Fibroblast of lung (primary cell): ENCODE measurements at regions not wholly inside any gene's neighbourhood (a gene's known extent, or its start where the extent isn't known, plus 50 kb on each side); places are given as distances from the start of the nearest gene placed in this dataset.

Experiments used
- EZH2 ChIP-seq: IDR thresholded peaks from 2 replicates; pipeline ENCODE4 v1.5.1; 2012; ENCODE audit warnings: low read length, control low read depth, mild to moderate bottlenecking; ENCODE audit errors: missing control alignments
- TF ChIP-seq, protein P1 (sequence below), 2 donors: IDR thresholded peaks in 1 of 2; conservative IDR thresholded peaks in 1 of 2; 1 replicate in 1 of 2; 2 replicates in 1 of 2; pipeline ENCODE4 v1.5.1; 2011 to 2012; ENCODE audit warnings: low read length in 2 of 2, control low read depth in 1 of 2, inconsistent platforms in 1 of 2, low read depth in 1 of 2, mild to moderate bottlenecking in 1 of 2

DNA sequence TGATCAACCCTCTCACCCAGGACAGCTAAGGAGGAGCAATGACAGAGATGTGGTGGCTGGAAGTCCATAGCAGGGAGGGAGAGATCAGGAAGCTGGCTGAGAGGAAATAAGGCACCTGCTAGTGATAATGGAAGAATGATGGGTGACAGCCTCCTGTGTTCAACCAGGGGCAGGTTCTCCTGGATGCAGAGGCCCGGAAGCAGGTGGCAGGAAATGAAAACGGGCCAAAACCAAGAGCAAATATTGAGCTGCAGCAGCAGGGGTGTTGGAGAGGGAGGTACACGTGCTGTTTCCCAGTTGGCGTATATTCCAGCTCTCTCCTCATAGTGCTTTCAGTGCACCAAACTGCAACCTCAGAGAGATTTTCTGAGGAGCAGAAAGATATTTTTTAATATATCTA, 213.4 kb upstream of the TBL1XR1 start:
- TF ChIP-seq, protein P1, sequence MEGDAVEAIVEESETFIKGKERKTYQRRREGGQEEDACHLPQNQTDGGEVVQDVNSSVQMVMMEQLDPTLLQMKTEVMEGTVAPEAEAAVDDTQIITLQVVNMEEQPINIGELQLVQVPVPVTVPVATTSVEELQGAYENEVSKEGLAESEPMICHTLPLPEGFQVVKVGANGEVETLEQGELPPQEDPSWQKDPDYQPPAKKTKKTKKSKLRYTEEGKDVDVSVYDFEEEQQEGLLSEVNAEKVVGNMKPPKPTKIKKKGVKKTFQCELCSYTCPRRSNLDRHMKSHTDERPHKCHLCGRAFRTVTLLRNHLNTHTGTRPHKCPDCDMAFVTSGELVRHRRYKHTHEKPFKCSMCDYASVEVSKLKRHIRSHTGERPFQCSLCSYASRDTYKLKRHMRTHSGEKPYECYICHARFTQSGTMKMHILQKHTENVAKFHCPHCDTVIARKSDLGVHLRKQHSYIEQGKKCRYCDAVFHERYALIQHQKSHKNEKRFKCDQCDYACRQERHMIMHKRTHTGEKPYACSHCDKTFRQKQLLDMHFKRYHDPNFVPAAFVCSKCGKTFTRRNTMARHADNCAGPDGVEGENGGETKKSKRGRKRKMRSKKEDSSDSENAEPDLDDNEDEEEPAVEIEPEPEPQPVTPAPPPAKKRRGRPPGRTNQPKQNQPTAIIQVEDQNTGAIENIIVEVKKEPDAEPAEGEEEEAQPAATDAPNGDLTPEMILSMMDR (conservative IDR thresholded peaks at IDR 0.05 in 1 of 2, IDR thresholded peaks at IDR 0.05 in 1 of 2; ENCODE audit: low read depth in 1 of 2, low read length in 2 of 2) = no peak
- no peak for TF ChIP-seq EZH2
